ENCODE measurements at regions not wholly inside any gene's neighbourhood (a gene's known extent, or its start where the extent isn't known, plus 50 kb on each side); places are given as distances from the start of the nearest gene placed in this dataset.

DNA sequence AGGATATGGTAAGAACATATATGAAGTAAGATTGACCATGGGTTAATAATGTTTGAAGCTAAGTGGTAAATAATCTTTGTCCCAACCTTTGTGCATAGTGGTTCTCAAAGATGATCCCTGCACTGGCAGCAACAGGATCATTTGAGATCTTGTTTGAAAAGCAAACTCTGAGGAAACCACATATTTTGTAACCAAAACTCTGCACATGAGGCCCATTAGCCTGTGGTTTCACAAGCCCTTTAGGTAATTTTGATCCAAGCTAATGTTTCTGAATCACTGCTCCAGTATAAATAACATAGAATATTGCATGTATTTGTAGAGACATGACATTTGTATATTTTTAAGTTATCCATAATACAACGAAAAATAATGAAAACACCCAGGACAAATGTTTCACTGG is 147.9 kb upstream of the RGS18 start:
- intact Hi-C loops (cut with DNase I) = no loop called here
- TF ChIP-seq POLR2A (IDR thresholded peaks at IDR 0.05; ENCODE audit: low read depth) (no peak), EP300 (IDR thresholded peaks at IDR 0.05) (no peak), POLR2AphosphoS5 (IDR thresholded peaks at IDR 0.05) (no peak)
- TF ChIP-seq, protein P1, sequence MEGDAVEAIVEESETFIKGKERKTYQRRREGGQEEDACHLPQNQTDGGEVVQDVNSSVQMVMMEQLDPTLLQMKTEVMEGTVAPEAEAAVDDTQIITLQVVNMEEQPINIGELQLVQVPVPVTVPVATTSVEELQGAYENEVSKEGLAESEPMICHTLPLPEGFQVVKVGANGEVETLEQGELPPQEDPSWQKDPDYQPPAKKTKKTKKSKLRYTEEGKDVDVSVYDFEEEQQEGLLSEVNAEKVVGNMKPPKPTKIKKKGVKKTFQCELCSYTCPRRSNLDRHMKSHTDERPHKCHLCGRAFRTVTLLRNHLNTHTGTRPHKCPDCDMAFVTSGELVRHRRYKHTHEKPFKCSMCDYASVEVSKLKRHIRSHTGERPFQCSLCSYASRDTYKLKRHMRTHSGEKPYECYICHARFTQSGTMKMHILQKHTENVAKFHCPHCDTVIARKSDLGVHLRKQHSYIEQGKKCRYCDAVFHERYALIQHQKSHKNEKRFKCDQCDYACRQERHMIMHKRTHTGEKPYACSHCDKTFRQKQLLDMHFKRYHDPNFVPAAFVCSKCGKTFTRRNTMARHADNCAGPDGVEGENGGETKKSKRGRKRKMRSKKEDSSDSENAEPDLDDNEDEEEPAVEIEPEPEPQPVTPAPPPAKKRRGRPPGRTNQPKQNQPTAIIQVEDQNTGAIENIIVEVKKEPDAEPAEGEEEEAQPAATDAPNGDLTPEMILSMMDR (IDR thresholded peaks at IDR 0.05) = no peak
- no peaks in the 10 kb centered on the region for H3K36me3 ChIP-seq
- no peaks in the 10 kb centered on the region for H3K9me3 ChIP-seq
- H3K27me3 ChIP-seq = no peaks in the 10 kb centered on the region
- H3K4me3 ChIP-seq = no peak overlapping the region
- no peak overlapping the region for H3K27ac ChIP-seq (replicated peaks in 1 of 4)
- H3K4me1 ChIP-seq = no peaks in the 10 kb centered on the region
- DNase-seq (ENCODE audit: extremely low spot score) = no peak
- WGBS = 83% methylated on average over 1 of the region's 1 CpG

DNA sequence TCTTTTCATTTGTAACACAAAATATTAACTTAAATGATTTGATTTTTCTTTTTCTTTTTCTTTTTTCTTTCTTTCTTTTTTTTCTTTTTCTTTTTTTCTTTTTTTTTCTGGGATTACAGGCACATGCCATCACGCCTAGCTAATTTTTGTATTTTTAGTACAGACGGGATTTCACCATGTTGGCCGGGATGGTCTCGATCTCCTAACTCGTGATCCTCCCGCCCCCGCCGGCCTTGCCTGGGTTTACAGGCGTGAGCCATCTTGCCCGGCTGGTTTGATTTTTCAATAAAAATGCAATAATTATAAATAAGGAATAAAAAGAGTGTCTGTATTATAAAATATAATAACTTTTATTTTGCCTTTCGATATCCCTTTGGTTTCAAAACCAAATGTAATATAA is 146.7 kb upstream of the RGS18 start:
- Histone ChIP-seq H3K4me1 (no peaks in the 10 kb centered on the region), H3K36me3 (no peaks in the 10 kb centered on the region), H3K27me3 (no peaks in the 10 kb centered on the region), H3K27ac (replicated peaks in 1 of 4) (no peak overlapping the region), H3K9me3 (no peaks in the 10 kb centered on the region), H3K4me3 (no peak overlapping the region)
- DNase-seq (ENCODE audit: extremely low spot score) = no peak
- intact Hi-C loops (cut with DNase I) = no loop called here
- WGBS = 94% methylated on average over 11 of the region's 11 CpGs
- no peak for TF ChIP-seq EP300 (IDR thresholded peaks at IDR 0.05)
- TF ChIP-seq, protein P1 (IDR thresholded peaks at IDR 0.05) = no peak
- TF ChIP-seq POLR2AphosphoS5 (IDR thresholded peaks at IDR 0.05) = no peak
- TF ChIP-seq POLR2A (IDR thresholded peaks at IDR 0.05; ENCODE audit: low read depth) = no peak

DNA sequence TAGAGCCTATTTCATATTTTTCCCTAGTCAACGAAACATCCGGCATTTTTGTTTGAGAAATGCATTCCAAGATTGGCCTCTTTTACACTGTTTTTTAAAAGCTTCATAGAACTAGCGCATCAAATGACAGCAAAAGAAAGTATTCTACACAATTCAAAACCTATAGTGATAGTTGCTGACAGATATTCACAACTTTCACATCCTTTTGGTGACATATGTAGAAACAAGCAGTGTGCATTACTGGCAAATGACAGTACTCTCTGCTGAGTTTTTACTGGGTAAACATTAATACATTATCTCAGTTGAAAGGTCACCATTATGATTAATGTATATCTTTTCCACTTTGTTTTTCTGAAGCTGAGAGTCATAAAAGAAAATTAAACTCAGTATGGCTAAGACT is 135.4 kb upstream of the RGS18 start:
- Histone ChIP-seq H3K9me3 (no peaks in the 10 kb centered on the region), H3K4me3 (no peak overlapping the region), H3K27me3 (no peaks in the 10 kb centered on the region), H3K4me1 (no peaks in the 10 kb centered on the region), H3K36me3 (no peaks in the 10 kb centered on the region), H3K27ac (replicated peaks in 1 of 4) (no peak overlapping the region)
- no peak for DNase-seq (ENCODE audit: extremely low spot score)
- intact Hi-C loops (cut with DNase I) = no loop called here
- no peak for TF ChIP-seq POLR2A (IDR thresholded peaks at IDR 0.05; ENCODE audit: low read depth)
- WGBS = 87% methylated on average over 3 of the region's 3 CpGs

DNA sequence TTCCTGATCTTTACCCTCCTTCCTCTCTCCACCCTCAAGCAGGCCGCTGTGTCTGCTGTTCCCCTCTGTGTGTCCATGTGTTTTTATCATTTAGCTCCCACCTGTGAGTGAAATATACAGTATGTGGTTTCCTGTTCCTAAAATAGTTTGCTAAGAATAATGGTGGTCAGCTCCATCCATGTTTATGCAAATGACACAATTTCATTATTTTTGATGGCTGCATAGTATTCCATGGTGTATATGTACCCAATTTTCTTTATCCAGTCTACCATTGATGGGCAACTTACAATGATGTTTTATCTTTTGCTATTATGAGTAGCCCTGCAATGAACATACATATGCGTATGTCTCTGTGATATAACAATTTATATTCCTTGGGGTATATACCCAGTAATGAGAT is 133.4 kb upstream of the RGS18 start:
- 89% methylated on average over 2 of the region's 2 CpGs for WGBS
- no peak overlapping the region for H3K4me3 ChIP-seq
- H3K4me1 ChIP-seq = no peaks in the 10 kb centered on the region
- no peak overlapping the region for H3K27ac ChIP-seq (replicated peaks in 1 of 4)
- TF ChIP-seq POLR2A (IDR thresholded peaks at IDR 0.05; ENCODE audit: low read depth) = no peak
- TF ChIP-seq POLR2AphosphoS5 (IDR thresholded peaks at IDR 0.05) = no peak
- TF ChIP-seq, protein P1 (IDR thresholded peaks at IDR 0.05) = no peak
- no peak for TF ChIP-seq EP300 (IDR thresholded peaks at IDR 0.05)
- no peak for DNase-seq (ENCODE audit: extremely low spot score)
- no peaks in the 10 kb centered on the region for H3K27me3 ChIP-seq
- H3K9me3 ChIP-seq = no peaks in the 10 kb centered on the region
- no peaks in the 10 kb centered on the region for H3K36me3 ChIP-seq
- intact Hi-C loops (cut with DNase I) = no loop called here

DNA sequence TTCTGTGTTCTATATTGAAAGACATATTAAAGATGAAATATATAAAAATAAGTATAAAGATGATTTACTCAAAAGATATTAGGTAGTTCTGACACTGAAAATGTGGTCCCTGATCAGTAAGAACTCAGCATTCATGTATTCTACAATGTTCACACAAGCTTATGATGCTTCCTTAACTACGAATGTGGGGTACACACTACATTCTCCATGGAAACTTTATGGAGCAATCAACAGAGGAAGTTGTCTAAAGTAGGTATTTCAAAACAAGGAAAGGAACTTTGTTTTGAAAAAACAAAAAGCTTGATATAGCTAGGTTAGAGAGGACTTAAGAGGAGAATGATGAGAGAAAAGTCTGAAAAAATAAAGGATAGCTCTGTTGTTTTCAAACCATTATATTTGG is 119.7 kb upstream of the RGS18 start:
- Histone ChIP-seq H3K4me1 (peaks cover 0 to 6% (median 0%) of the 10 kb centered on the region in 4 donors), H3K27ac (replicated peaks in 1 of 4) (no peak overlapping the region), H3K27me3 (no peaks in the 10 kb centered on the region), H3K4me3 (no peak overlapping the region), H3K36me3 (no peaks in the 10 kb centered on the region), H3K9me3 (peaks cover 0 to 5% (median 5%) of the 10 kb centered on the region in 4 donors)
- DNase-seq (ENCODE audit: extremely low spot score) = no peak
- TF ChIP-seq POLR2AphosphoS5 (IDR thresholded peaks at IDR 0.05) (no peak), POLR2A (IDR thresholded peaks at IDR 0.05; ENCODE audit: low read depth) (no peak), EP300 (IDR thresholded peaks at IDR 0.05) (no peak)
- TF ChIP-seq, protein P1 (IDR thresholded peaks at IDR 0.05) = no peak
- intact Hi-C loops (cut with DNase I) = no loop called here
- WGBS = 78% methylated on average over 1 of the region's 1 CpG
